Astrocyte of the cerebellum (primary cell): ENCODE measurements at regions not wholly inside any gene's neighbourhood (a gene's known extent, or its start where the extent isn't known, plus 50 kb on each side); places are given as distances from the start of the nearest gene placed in this dataset.

Experiments used
- DNase-seq: peaks from one replicate; pipeline ENCODE4 v3.0.0-alpha.2; 2011; ENCODE audit warnings: low read depth
- H3K4me3 ChIP-seq: 2 replicates; pipeline ENCODE4 v1.5.1; 2011; ENCODE audit warnings: mild to moderate bottlenecking, low read depth, low read length, moderate library complexity
- CTCF ChIP-seq: IDR thresholded peaks from 2 replicates; pipeline ENCODE4 v1.5.1; 2012; ENCODE audit warnings: low read length, low read depth, moderate library complexity, mild to moderate bottlenecking; ENCODE audit errors: missing control alignments
- in situ Hi-C: cut with HindIII; loops from 2 replicates; pipeline ENCODE4 v1.10.0; 2017; ENCODE audit warnings: low sequenced_read_pairs

GRCh38 chr5:19408149-19408548 lies 579.9 kb downstream of the CDH18 start:
- DNase-seq: no peak
- in situ Hi-C loops: no loop called here

GRCh38 chr5:19411936-19412335 lies 576.1 kb downstream of the CDH18 start:
- in situ Hi-C loops: no loop called here
- TF ChIP-seq CTCF: no peak
- H3K4me3 ChIP-seq: no peak overlapping the region
- no peak for DNase-seq

More at GRCh38 chr5:19408149-19408548, 579.9 kb downstream of the CDH18 start:
- H3K4me3 ChIP-seq: no peak overlapping the region
- no peak for TF ChIP-seq CTCF
